Sigmoid colon (tissue), 6 donors: ENCODE measurements at regions not wholly inside any gene's neighbourhood (a gene's known extent, or its start where the extent isn't known, plus 50 kb on each side); places are given as distances from the start of the nearest gene placed in this dataset.

Experiments used
- DNase-seq: peaks from one replicate; pipeline ENCODE4 v3.0.0-alpha.2; 2019
- H3K27ac ChIP-seq, 4 donors: fragments of 200-600 bp; sonication (generic); one replicate each; pipeline ENCODE4 v1.5.1; 2016 to 2019; ENCODE audit warnings: mild to moderate bottlenecking in 1 of 4
- H3K27me3 ChIP-seq, 3 donors: fragments of 200-600 bp; sonication (generic); one replicate each; pipeline ENCODE4 v1.5.1; 2019; ENCODE audit warnings: mild to moderate bottlenecking in 1 of 3
- H3K36me3 ChIP-seq, 4 donors: fragments of 200-600 bp; sonication (generic); one replicate each; pipeline ENCODE4 v1.5.1; 2016 to 2019
- H3K4me1 ChIP-seq, 4 donors: fragments of 200-600 bp; sonication (generic); one replicate each; pipeline ENCODE4 v1.5.1; 2017 to 2019
- H3K4me3 ChIP-seq, 4 donors: fragments of 200-600 bp; sonication (generic); one replicate each; pipeline ENCODE4 v1.5.1; 2017 to 2019; ENCODE audit warnings: mild to moderate bottlenecking in 2 of 4, moderate library complexity in 1 of 4
- H3K9me3 ChIP-seq, 4 donors: fragments of 200-600 bp in 3 of 4; sonication (generic) in 3 of 4; one replicate each; pipeline versions ENCODE4 v1.5.1 to v1.6.1; 2013 to 2019
- EP300 ChIP-seq, 4 donors: sonication (generic); formaldehyde crosslinking; IDR thresholded peaks; one replicate each; pipeline ENCODE4 v1.6.1; 2017; ENCODE audit warnings: antibody characterized with exemption in 4 of 4
- POLR2A ChIP-seq, 2 donors: fragments of 450-650 bp; IDR thresholded peaks; one replicate each; pipeline ENCODE4 v1.6.1; 2016; ENCODE audit warnings: antibody characterized with exemption in 2 of 2, mild to moderate bottlenecking in 2 of 2, moderate library complexity in 2 of 2
- POLR2AphosphoS5 ChIP-seq, 4 donors: sonication (generic); formaldehyde crosslinking; IDR thresholded peaks; one replicate each; pipeline ENCODE4 v1.6.1; 2017; ENCODE audit warnings: antibody characterized with exemption in 4 of 4
- WGBS, 2 donors: extraction: QIAGEN DNeasy Blood & Tissue Kit; methylation state at CpG; one replicate each; pipeline ENCODE4 v1.1.7; 2013; 5-methylcytosine and 5-hydroxymethylcytosine counted together
- intact Hi-C: fragments of 100-400 bp; cut with DNase I; formaldehyde crosslinking; loops from one replicate; pipeline ENCODE4 v1.15.1; 2023
- TF ChIP-seq, protein P1 (sequence below), 4 experiments: fragments of 450-650 bp in 3 of 4; fragments of 200-600 bp in 1 of 4; IDR thresholded peaks; one replicate each; pipeline ENCODE4 v1.5.1; 2016 to 2019; ENCODE audit warnings: antibody characterized with exemption in 4 of 4, mild to moderate bottlenecking in 3 of 4, moderate library complexity in 2 of 4
- donor health status: healthy with polysubstance abuse.
- donor health status: healthy.

DNA sequence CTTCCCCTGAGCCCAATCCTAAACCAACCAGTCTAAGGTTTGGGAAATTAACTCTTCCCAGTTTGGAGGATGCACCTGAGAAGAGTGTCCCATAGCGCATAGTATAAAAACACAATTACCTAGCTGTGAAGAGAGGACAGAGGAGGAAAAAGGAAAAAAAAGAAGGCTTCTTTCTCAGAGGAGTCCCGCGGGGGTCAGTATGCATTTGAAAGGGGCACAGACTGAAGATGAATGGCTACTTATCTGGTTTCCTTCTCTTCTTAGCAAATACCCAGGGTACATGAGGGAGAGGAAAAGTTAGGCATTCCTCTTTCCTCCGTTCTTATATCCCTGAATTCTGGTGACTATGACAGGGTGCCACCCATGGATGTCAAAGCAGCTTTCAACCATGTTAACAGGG, 96.9 kb downstream of the TMEM47 start:
- no peak overlapping the region for H3K27ac ChIP-seq
- no peaks in the 10 kb centered on the region for H3K27me3 ChIP-seq
- H3K9me3 ChIP-seq, result no peaks in the 10 kb centered on the region
- no peak for DNase-seq
- intact Hi-C loops, result no loop called here
- no peaks in the 10 kb centered on the region for H3K36me3 ChIP-seq
- H3K4me3 ChIP-seq, result no peak overlapping the region
- H3K4me1 ChIP-seq, result no peaks in the 10 kb centered on the region
- TF ChIP-seq EP300 (IDR thresholded peaks at IDR 0.05) (no peak), POLR2A (IDR thresholded peaks at IDR 0.05) (no peak), POLR2AphosphoS5 (IDR thresholded peaks at IDR 0.05) (no peak)
- TF ChIP-seq, protein P1, sequence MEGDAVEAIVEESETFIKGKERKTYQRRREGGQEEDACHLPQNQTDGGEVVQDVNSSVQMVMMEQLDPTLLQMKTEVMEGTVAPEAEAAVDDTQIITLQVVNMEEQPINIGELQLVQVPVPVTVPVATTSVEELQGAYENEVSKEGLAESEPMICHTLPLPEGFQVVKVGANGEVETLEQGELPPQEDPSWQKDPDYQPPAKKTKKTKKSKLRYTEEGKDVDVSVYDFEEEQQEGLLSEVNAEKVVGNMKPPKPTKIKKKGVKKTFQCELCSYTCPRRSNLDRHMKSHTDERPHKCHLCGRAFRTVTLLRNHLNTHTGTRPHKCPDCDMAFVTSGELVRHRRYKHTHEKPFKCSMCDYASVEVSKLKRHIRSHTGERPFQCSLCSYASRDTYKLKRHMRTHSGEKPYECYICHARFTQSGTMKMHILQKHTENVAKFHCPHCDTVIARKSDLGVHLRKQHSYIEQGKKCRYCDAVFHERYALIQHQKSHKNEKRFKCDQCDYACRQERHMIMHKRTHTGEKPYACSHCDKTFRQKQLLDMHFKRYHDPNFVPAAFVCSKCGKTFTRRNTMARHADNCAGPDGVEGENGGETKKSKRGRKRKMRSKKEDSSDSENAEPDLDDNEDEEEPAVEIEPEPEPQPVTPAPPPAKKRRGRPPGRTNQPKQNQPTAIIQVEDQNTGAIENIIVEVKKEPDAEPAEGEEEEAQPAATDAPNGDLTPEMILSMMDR (IDR thresholded peaks at IDR 0.05), result no peak
- 79 to 85% methylated on average over 4 of the region's 4 CpGs for WGBS, 2 donors

DNA sequence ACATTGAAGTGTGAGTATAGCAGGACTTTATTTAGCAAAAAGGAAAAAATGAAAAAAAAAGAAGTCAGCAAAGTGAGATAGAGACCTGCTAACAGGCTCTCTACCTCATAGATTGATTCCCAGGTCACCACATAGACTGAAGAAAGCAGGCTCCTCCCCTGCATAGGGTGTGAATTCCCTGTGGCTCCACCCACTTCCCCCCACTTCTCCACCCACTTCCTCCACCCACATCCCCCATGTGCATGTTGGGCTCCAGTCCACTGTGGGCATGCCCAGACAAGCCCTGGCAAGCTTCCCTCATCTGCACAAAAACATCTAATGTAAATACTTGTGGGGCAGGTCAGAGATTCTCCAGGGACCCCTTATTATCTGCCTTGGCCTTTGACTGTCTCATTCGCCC, 97.8 kb downstream of the TMEM47 start:
- Histone ChIP-seq H3K27ac (no peak overlapping the region), H3K4me3 (no peak overlapping the region), H3K27me3 (no peaks in the 10 kb centered on the region), H3K9me3 (no peaks in the 10 kb centered on the region), H3K36me3 (no peaks in the 10 kb centered on the region), H3K4me1 (no peaks in the 10 kb centered on the region)
- WGBS, 2 donors, result 35 to 70% methylated on average over 1 of the region's 1 CpG
- intact Hi-C loops, result no loop called here
- TF ChIP-seq POLR2A (IDR thresholded peaks at IDR 0.05) (no peak), POLR2AphosphoS5 (IDR thresholded peaks at IDR 0.05) (no peak), EP300 (IDR thresholded peaks at IDR 0.05) (no peak)
- TF ChIP-seq, protein P1 (IDR thresholded peaks at IDR 0.05), result no peak
- DNase-seq, result no peak

DNA sequence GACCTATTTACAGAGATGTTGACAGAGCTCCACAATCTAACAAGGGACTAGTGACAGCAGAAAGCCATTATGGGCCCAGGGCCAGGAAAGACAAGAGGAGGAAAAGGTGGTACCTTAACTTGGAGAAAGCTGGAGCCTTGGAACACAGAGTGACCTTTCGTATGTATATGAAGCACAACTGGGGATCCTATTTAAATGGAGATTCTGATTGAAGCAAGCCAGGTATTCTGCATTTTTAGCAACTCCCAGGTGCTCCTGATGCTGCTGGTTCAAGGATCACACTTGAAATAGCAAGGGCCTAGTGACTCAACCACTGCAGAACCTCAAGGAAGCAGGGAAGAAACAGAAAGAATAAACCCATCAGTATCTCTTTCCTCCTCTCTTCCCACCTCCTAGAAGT, 99.4 kb downstream of the TMEM47 start:
- Histone ChIP-seq H3K9me3 (no peaks in the 10 kb centered on the region), H3K27ac (no peak overlapping the region), H3K4me3 (no peak overlapping the region), H3K36me3 (no peaks in the 10 kb centered on the region), H3K27me3 (no peaks in the 10 kb centered on the region), H3K4me1 (no peaks in the 10 kb centered on the region)
- intact Hi-C loops, result no loop called here
- 88 to 95% methylated on average over 1 of the region's 1 CpG for WGBS, 2 donors
- no peak for DNase-seq
- TF ChIP-seq, protein P1 (IDR thresholded peaks at IDR 0.05), result no peak
- TF ChIP-seq POLR2AphosphoS5 (IDR thresholded peaks at IDR 0.05) (no peak), EP300 (IDR thresholded peaks at IDR 0.05) (no peak), POLR2A (IDR thresholded peaks at IDR 0.05) (no peak)

DNA sequence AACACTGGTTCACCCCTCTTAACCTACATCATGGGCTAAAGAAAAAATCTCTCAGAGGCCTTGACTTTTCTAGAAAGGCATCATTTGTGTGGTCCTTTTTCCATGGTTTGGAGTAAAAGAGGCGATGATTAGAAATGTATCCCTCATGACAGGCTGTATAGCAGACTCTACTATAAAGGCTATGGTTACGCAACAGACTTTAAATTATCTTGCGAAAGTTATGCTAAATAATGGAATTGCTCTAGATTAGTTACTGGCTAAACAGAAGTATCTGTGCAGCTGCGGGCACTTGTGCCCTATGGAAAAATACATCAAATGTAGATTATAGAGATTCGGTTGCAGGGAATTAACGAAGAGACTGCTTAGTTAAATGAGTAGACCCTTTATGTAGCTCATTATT, 101.6 kb downstream of the TMEM47 start:
- 91 to 94% methylated on average over 6 of the region's 6 CpGs for WGBS, 2 donors
- Histone ChIP-seq H3K27me3 (no peaks in the 10 kb centered on the region), H3K4me1 (no peaks in the 10 kb centered on the region), H3K36me3 (no peaks in the 10 kb centered on the region), H3K9me3 (no peaks in the 10 kb centered on the region), H3K27ac (no peak overlapping the region), H3K4me3 (no peak overlapping the region)
- no peak for DNase-seq
- TF ChIP-seq, protein P1 (IDR thresholded peaks at IDR 0.05), result no peak
- no peak for TF ChIP-seq POLR2AphosphoS5 (IDR thresholded peaks at IDR 0.05)
- TF ChIP-seq POLR2A (IDR thresholded peaks at IDR 0.05), result no peak
- TF ChIP-seq EP300 (IDR thresholded peaks at IDR 0.05), result no peak
- intact Hi-C loops, result no loop called here

DNA sequence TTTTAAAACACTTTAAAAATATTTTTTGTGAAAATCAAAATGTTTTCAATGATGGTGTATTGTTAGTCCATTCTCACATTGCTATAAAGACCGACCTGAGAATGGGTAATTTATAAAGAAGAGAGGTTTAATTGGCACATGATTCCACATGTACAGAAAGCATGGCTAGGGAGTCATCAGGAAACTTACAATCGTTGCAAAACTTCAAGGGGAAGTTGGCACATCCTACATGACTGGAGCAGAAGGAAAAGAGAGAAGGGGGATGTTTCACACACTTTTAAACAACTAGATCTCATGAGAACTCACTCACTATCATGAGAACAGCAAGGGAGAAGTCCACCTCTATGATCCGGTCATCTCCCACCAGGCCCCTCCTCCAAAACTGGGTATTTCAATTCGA, 110.7 kb downstream of the TMEM47 start:
- WGBS, 2 donors, result 63 to 65% methylated on average over 4 of the region's 4 CpGs

More for the DNA sequence above, 110.7 kb downstream of the TMEM47 start:
- no peak overlapping the region for H3K4me3 ChIP-seq
- H3K36me3 ChIP-seq, result no peaks in the 10 kb centered on the region
- DNase-seq, result no peak
- TF ChIP-seq POLR2AphosphoS5 (IDR thresholded peaks at IDR 0.05), result no peak
- TF ChIP-seq, protein P1 (IDR thresholded peaks at IDR 0.05), result no peak
- no peak for TF ChIP-seq EP300 (IDR thresholded peaks at IDR 0.05)
- no peak for TF ChIP-seq POLR2A (IDR thresholded peaks at IDR 0.05)
- H3K27me3 ChIP-seq, result no peaks in the 10 kb centered on the region
- H3K4me1 ChIP-seq, result no peaks in the 10 kb centered on the region
- intact Hi-C loops, result no loop called here
- H3K9me3 ChIP-seq, result no peaks in the 10 kb centered on the region
- H3K27ac ChIP-seq, result no peak overlapping the region
